GM23338 (cell line): ENCODE measurements at regions not wholly inside any gene's neighbourhood (a gene's known extent, or its start where the extent isn't known, plus 50 kb on each side); places are given as distances from the start of the nearest gene placed in this dataset.

Experiments
- EZH2 ChIP-seq: fragments of 200-600 bp; sonication (generic); IDR thresholded peaks from one replicate; pipeline ENCODE4 v1.8.0; 2017; ENCODE audit warnings: antibody characterized with exemption, mild to moderate bottlenecking, low read depth; ENCODE audit not compliant: unreplicated experiment
- JUNB ChIP-seq: IDR thresholded peaks from one replicate; pipeline ENCODE4 v1.6.1; 2016; ENCODE audit warnings: antibody characterized with exemption; ENCODE audit not compliant: unreplicated experiment
- POLR2AphosphoS5 ChIP-seq: IDR thresholded peaks from 2 replicates; pipeline ENCODE4 v1.6.1; 2016; ENCODE audit warnings: antibody characterized with exemption, low read depth
- TF ChIP-seq, protein P1 (sequence below), 2 experiments: fragments of 200-600 bp in 1 of 2; sonication (generic) in 1 of 2; conservative IDR thresholded peaks; 2 replicates each; pipeline versions ENCODE4 v1.5.1 to v1.6.1; 2016 to 2017; ENCODE audit warnings: antibody characterized with exemption in 2 of 2, low read depth in 2 of 2, mild to moderate bottlenecking in 2 of 2, moderate library complexity in 1 of 2
- TF ChIP-seq, protein P2 (sequence below): IDR thresholded peaks from one replicate; pipeline ENCODE4 v1.6.1; 2018; ENCODE audit warnings: antibody characterized with exemption; ENCODE audit not compliant: unreplicated experiment

DNA sequence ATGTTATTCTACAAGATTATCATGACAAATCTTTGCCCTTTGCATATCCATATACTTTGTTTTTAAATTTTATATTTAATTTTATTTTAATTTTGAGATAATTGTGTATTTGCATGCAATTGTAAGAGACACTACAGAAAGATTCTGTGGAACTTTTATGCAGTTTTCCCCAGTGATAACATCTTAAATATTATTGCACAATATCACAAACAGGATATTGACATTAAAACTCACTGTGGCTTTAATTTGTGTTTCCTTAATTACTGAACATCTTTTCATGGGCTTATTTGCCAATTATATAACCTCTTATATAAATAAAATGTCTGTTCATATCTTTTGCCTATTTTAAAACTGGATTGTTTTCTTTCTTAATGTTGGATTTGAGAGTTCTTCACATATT is 95.6 kb downstream of the ASCL1 start:
- TF ChIP-seq, protein P1, sequence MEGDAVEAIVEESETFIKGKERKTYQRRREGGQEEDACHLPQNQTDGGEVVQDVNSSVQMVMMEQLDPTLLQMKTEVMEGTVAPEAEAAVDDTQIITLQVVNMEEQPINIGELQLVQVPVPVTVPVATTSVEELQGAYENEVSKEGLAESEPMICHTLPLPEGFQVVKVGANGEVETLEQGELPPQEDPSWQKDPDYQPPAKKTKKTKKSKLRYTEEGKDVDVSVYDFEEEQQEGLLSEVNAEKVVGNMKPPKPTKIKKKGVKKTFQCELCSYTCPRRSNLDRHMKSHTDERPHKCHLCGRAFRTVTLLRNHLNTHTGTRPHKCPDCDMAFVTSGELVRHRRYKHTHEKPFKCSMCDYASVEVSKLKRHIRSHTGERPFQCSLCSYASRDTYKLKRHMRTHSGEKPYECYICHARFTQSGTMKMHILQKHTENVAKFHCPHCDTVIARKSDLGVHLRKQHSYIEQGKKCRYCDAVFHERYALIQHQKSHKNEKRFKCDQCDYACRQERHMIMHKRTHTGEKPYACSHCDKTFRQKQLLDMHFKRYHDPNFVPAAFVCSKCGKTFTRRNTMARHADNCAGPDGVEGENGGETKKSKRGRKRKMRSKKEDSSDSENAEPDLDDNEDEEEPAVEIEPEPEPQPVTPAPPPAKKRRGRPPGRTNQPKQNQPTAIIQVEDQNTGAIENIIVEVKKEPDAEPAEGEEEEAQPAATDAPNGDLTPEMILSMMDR (conservative IDR thresholded peaks at IDR 0.05; ENCODE audit: low read depth in 2 of 2), result no peak
- no peak for TF ChIP-seq EZH2
- no peak for TF ChIP-seq POLR2AphosphoS5
- TF ChIP-seq, protein P2, sequence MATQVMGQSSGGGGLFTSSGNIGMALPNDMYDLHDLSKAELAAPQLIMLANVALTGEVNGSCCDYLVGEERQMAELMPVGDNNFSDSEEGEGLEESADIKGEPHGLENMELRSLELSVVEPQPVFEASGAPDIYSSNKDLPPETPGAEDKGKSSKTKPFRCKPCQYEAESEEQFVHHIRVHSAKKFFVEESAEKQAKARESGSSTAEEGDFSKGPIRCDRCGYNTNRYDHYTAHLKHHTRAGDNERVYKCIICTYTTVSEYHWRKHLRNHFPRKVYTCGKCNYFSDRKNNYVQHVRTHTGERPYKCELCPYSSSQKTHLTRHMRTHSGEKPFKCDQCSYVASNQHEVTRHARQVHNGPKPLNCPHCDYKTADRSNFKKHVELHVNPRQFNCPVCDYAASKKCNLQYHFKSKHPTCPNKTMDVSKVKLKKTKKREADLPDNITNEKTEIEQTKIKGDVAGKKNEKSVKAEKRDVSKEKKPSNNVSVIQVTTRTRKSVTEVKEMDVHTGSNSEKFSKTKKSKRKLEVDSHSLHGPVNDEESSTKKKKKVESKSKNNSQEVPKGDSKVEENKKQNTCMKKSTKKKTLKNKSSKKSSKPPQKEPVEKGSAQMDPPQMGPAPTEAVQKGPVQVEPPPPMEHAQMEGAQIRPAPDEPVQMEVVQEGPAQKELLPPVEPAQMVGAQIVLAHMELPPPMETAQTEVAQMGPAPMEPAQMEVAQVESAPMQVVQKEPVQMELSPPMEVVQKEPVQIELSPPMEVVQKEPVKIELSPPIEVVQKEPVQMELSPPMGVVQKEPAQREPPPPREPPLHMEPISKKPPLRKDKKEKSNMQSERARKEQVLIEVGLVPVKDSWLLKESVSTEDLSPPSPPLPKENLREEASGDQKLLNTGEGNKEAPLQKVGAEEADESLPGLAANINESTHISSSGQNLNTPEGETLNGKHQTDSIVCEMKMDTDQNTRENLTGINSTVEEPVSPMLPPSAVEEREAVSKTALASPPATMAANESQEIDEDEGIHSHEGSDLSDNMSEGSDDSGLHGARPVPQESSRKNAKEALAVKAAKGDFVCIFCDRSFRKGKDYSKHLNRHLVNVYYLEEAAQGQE, result no peak
- TF ChIP-seq JUNB, result no peak
